Fibroblast of skin of left quadriceps (primary cell): ENCODE measurements at regions not wholly inside any gene's neighbourhood (a gene's known extent, or its start where the extent isn't known, plus 50 kb on each side); places are given as distances from the start of the nearest gene placed in this dataset.

Source experiments
- DNase-seq, 2 experiments: peaks; one replicate each; pipeline ENCODE4 v3.0.0-alpha.2; 2013; ENCODE audit warnings: low read depth in 2 of 2

DNA sequence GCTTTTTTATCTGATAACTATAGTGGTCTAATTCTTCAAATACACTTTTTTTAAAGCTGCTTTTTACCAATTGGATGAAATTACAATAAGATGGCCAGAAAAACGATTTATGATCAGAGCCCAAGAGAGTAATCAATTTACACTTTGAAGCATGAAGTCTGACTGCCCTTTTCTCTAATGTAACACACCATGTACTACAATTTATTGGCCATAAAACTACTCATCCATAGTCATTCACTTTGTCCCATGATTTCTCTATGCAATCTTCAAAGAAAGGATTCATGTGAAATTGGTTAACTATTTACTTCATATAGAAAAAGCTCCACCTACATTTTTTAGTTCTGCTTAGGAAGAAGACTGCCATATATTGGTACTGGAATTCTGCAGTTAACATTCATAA, 73.6 kb upstream of the CAST start:
- DNase-seq: no peak

- DNase-seq: no peak
Measured at GRCh38 chr5:96590796-96591195, 71.4 kb upstream of the CAST start.

GRCh38 chr5:96595300-96596090, 66.7 kb upstream of the CAST start:
- no peak for DNase-seq

- DNase-seq: peak in 1 of 2 experiments; percentile 16
Measured at GRCh38 chr5:96597438-96598020, 64.6 kb upstream of the CAST start.

- DNase-seq: no peak
Measured at GRCh38 chr5:96601200-96601599, 61.0 kb upstream of the CAST start.

DNA sequence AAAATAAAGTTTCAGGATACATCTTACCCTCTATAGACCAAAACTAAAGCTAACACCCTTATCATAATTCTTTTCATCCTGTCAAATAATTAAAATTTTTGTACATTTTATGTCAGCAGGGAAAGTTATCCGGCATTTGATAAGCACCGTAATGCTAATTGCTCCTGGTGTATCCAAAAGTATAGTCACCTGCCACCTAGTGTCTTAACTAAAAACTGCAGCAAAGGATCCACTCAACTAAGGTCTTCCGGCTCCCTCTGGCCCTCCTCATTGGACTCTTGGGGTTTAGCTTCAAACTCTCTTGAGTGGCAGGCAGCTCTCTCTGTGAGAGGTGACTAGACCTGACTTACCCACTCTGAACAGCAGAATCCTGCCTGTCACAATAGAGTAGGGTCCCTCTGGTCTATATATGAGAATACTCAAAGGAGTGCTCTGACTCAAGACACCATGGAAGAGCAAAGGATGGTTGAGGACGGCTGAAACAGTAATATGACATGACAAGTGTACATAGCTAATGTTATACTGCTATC, 60.4 kb upstream of the CAST start:
- DNase-seq: peak; percentile 49 to 57

DNA sequence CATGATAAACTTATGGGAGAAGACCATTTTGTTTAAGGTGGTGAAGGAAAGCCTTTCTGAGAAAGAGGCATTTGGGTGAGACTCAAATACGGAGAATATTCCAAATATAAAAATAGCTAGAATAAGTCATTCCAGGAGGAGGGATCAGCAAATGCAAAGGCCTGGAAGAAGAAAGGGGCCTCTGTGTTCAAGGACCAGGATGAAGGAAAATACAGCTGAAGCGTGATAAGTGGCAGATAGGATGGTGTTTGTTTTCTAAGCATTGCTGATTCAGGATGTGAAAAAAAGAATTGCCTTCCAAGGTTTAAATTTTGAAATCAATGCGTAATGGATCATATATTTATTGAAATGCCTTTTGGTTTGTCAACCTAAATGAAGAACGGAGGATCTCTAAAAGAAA, 59.4 kb upstream of the CAST start:
- no peak for DNase-seq

- DNase-seq: no peak
Measured at GRCh38 chr5:96605144-96605837, 56.9 kb upstream of the CAST start.

DNA sequence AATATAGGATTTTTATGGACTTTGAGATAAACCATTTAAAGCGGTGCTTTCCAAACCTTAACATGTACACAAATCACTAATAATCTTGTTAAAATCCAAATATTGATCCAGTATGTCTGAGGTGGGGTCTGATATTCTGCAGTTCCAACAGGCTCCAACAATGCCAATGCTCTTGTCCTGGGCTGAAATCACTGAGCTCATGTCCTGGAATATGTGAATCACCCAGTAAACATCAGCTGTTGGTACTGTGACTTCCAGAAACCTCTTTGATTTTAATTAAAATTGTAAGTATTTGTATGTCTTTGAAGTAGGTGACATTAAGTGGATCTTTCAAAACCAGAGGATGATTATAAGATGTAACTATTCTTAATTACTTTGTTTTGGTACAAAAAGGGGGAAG, 52.8 kb upstream of the CAST start:
- no peak for DNase-seq

- DNase-seq: no peak
Measured at GRCh38 chr5:96610747-96611146, 51.4 kb upstream of the CAST start.

- DNase-seq: no peak
Measured at GRCh38 chr5:96611946-96612345, 50.2 kb upstream of the CAST start.
